ENCODE measurements at regions not wholly inside any gene's neighbourhood (a gene's known extent, or its start where the extent isn't known, plus 50 kb on each side); places are given as distances from the start of the nearest gene placed in this dataset.
A peak's percentile ranks its signal among the peaks of the same experiment; 100 is the strongest.

- no peak for DNase-seq (ENCODE audit: low read depth in 2 of 2)
These were observed 509.9 kb downstream of the TENT5A start for GRCh38 chr6:81242624-81243023.

- DNase-seq (ENCODE audit: low read depth in 2 of 2) = peak in 1 of 2 donors; percentile 6
These were observed 511.1 kb downstream of the TENT5A start for GRCh38 chr6:81241126-81242041.

- DNase-seq (ENCODE audit: low read depth in 2 of 2) = no peak
These were observed 514.1 kb downstream of the TENT5A start for GRCh38 chr6:81238390-81238789.

GRCh38 chr6:81237226-81237625, 515.3 kb downstream of the TENT5A start:
- DNase-seq (ENCODE audit: low read depth in 2 of 2) = no peak

- DNase-seq (ENCODE audit: low read depth in 2 of 2) = no peak
These were observed 517.0 kb downstream of the TENT5A start for GRCh38 chr6:81235512-81235911.

- no peak for DNase-seq (ENCODE audit: low read depth in 2 of 2)
These were observed 518.5 kb downstream of the TENT5A start for GRCh38 chr6:81233990-81234389.

- no peak for DNase-seq (ENCODE audit: low read depth in 2 of 2)
These were observed 523.4 kb downstream of the TENT5A start for GRCh38 chr6:81228912-81229555.

GRCh38 chr6:81226957-81227356, 525.5 kb downstream of the TENT5A start:
- DNase-seq (ENCODE audit: low read depth in 2 of 2) = no peak

GRCh38 chr6:81216668-81217067, 535.8 kb downstream of the TENT5A start:
- DNase-seq (ENCODE audit: low read depth in 2 of 2) = no peak

- no peak for DNase-seq (ENCODE audit: low read depth in 2 of 2)
These were observed 537.4 kb downstream of the TENT5A start for GRCh38 chr6:81215092-81215432.

GRCh38 chr6:81214414-81215091, 537.9 kb downstream of the TENT5A start:
- DNase-seq (ENCODE audit: low read depth in 2 of 2) = no peak

- no peak for DNase-seq (ENCODE audit: low read depth in 2 of 2)
These were observed 547.8 kb downstream of the TENT5A start for GRCh38 chr6:81204731-81205130.

GRCh38 chr6:81194374-81194773, 558.1 kb downstream of the TENT5A start:
- no peak for DNase-seq (ENCODE audit: low read depth in 2 of 2)

- no peak for DNase-seq (ENCODE audit: low read depth in 2 of 2)
These were observed 580.3 kb downstream of the TENT5A start for GRCh38 chr6:81172056-81172740.

- DNase-seq (ENCODE audit: low read depth in 2 of 2) = no peak
These were observed 583.3 kb downstream of the TENT5A start for GRCh38 chr6:81169166-81169565.

- DNase-seq (ENCODE audit: low read depth in 2 of 2) = no peak
These were observed 585.7 kb downstream of the TENT5A start for GRCh38 chr6:81166770-81167169.

GRCh38 chr6:81158956-81159355, 593.5 kb downstream of the TENT5A start:
- no peak for DNase-seq (ENCODE audit: low read depth in 2 of 2)

- DNase-seq (ENCODE audit: low read depth in 2 of 2) = no peak
These were observed 603.7 kb downstream of the TENT5A start for GRCh38 chr6:81148751-81149150.

GRCh38 chr6:81145506-81145905, 607.0 kb downstream of the TENT5A start:
- no peak for DNase-seq (ENCODE audit: low read depth in 2 of 2)

GRCh38 chr6:81144346-81144745, 608.1 kb downstream of the TENT5A start:
- no peak for DNase-seq (ENCODE audit: low read depth in 2 of 2)

- DNase-seq (ENCODE audit: low read depth in 2 of 2) = no peak
These were observed 614.2 kb downstream of the TENT5A start for GRCh38 chr6:81138236-81138635.

GRCh38 chr6:81130969-81131368, 621.5 kb downstream of the TENT5A start:
- no peak for DNase-seq (ENCODE audit: low read depth in 2 of 2)

Measured in dermis microvascular lymphatic vessel endothelial cell (primary cell).